ENCODE measurements at regions not wholly inside any gene's neighbourhood (a gene's known extent, or its start where the extent isn't known, plus 50 kb on each side); places are given as distances from the start of the nearest gene placed in this dataset.

- no peak for DNase-seq
Observed at GRCh38 chr14:101435546-101435945, 125.7 kb upstream of the DIO3 start.

GRCh38 chr14:101439023-101439422 is 122.3 kb upstream of the DIO3 start:
- no peak for DNase-seq

- no peak for DNase-seq
Observed at GRCh38 chr14:101440496-101440895, 120.8 kb upstream of the DIO3 start.

- DNase-seq: no peak
Observed at GRCh38 chr14:101441710-101442109, 119.6 kb upstream of the DIO3 start.

- no peak for DNase-seq
Observed at GRCh38 chr14:101442451-101442850, 118.8 kb upstream of the DIO3 start.

- DNase-seq: no peak
Observed at GRCh38 chr14:101444116-101444515, 117.2 kb upstream of the DIO3 start.

- DNase-seq: no peak
Observed at GRCh38 chr14:101445278-101445677, 116.0 kb upstream of the DIO3 start.

GRCh38 chr14:101446387-101446969 is 114.8 kb upstream of the DIO3 start:
- DNase-seq: no peak

- DNase-seq: no peak
Observed at GRCh38 chr14:101449114-101449513, 112.2 kb upstream of the DIO3 start.

- DNase-seq: no peak
Observed at GRCh38 chr14:101451166-101451565, 110.1 kb upstream of the DIO3 start.

GRCh38 chr14:101453225-101453624 is 108.1 kb upstream of the DIO3 start:
- DNase-seq: no peak

- no peak for DNase-seq
Observed at GRCh38 chr14:101454229-101454628, 107.1 kb upstream of the DIO3 start.

GRCh38 chr14:101456246-101457175 is 104.8 kb upstream of the DIO3 start:
- DNase-seq: no peak

GRCh38 chr14:101457301-101457935 is 103.9 kb upstream of the DIO3 start:
- no peak for DNase-seq

GRCh38 chr14:101457936-101458740 is 103.2 kb upstream of the DIO3 start:
- no peak for DNase-seq

GRCh38 chr14:101458741-101459550 is 102.3 kb upstream of the DIO3 start:
- DNase-seq: no peak

- no peak for DNase-seq
Observed at GRCh38 chr14:101459551-101459900, 101.8 kb upstream of the DIO3 start.

- no peak for DNase-seq
Observed at GRCh38 chr14:101460521-101460920, 100.8 kb upstream of the DIO3 start.

GRCh38 chr14:101460986-101461750 is 100.1 kb upstream of the DIO3 start:
- no peak for DNase-seq

GRCh38 chr14:101461891-101462290 is 99.4 kb upstream of the DIO3 start:
- no peak for DNase-seq
